RWPE1 (cell line): ENCODE measurements at regions not wholly inside any gene's neighbourhood (a gene's known extent, or its start where the extent isn't known, plus 50 kb on each side); places are given as distances from the start of the nearest gene placed in this dataset.

Experiments
- CTCF ChIA-PET: fragments of 350-600 bp; sonication (Branson Sonifier 250); formaldehyde crosslinking; extraction: SDS; loops from one replicate; lab custom pipeline; 2021; lab: Yijun Ruan, JAX
- POLR2A ChIA-PET: fragments of 400-600 bp; formaldehyde crosslinking; extraction: SDS; loops from one replicate; lab custom pipeline; 2020; ENCODE audit warnings: antibody characterized with exemption; ENCODE audit not compliant: low non-redundant PET; lab: Yijun Ruan, JAX
- DNase-seq: peaks from one replicate; pipeline ENCODE4 v3.0.0; 2012; ENCODE audit warnings: low spot score
- H3K27ac ChIP-seq: fragments of 450-650 bp; 2 replicates; pipeline ENCODE4 v1.5.1; 2017
- CTCF ChIP-seq: fragments of 450-650 bp; conservative IDR thresholded peaks from 2 replicates; pipeline ENCODE4 v1.5.1; 2017; ENCODE audit warnings: low read depth, mild to moderate bottlenecking

- CTCF ChIA-PET: no interaction called here
- TF ChIP-seq CTCF: no peak
- POLR2A ChIA-PET: no interaction called here
- H3K27ac ChIP-seq: no peak overlapping the region
- DNase-seq: no peak
These were observed 209.0 kb downstream of the ACTR3B start for GRCh38 chr7:152968514-152968913.

- CTCF ChIA-PET: no interaction called here
- POLR2A ChIA-PET: no interaction called here
- TF ChIP-seq CTCF: no peak
- DNase-seq: no peak
- no peak overlapping the region for H3K27ac ChIP-seq
These were observed 209.8 kb downstream of the ACTR3B start for GRCh38 chr7:152969335-152969734.

GRCh38 chr7:152969839-152970238, 210.3 kb downstream of the ACTR3B start:
- TF ChIP-seq CTCF: no peak
- POLR2A ChIA-PET: no interaction called here
- DNase-seq: no peak
- no peak overlapping the region for H3K27ac ChIP-seq
- CTCF ChIA-PET: interaction anchor here (1.1 kb wide), 1 partner anchor 16 kb away, joined by 3 read pairs; no protein-coding TSS in a partner anchor

GRCh38 chr7:152970481-152970880, 210.9 kb downstream of the ACTR3B start:
- TF ChIP-seq CTCF: no peak
- ChIA-PET POLR2A (no interaction called here), CTCF (interaction anchor here (1.1 kb wide), 1 partner anchor 16 kb away, joined by 3 read pairs; no protein-coding TSS in a partner anchor)
- no peak for DNase-seq
- H3K27ac ChIP-seq: no peak overlapping the region

- POLR2A ChIA-PET: no interaction called here
- CTCF ChIA-PET: no interaction called here
- DNase-seq: no peak
These were observed 215.0 kb downstream of the ACTR3B start for GRCh38 chr7:152974577-152974976.

GRCh38 chr7:152975076-152975475, 215.5 kb downstream of the ACTR3B start:
- no peak for TF ChIP-seq CTCF
- ChIA-PET POLR2A (no interaction called here), CTCF (no interaction called here)
- DNase-seq: no peak
- no peak overlapping the region for H3K27ac ChIP-seq

More at GRCh38 chr7:152974577-152974976, 215.0 kb downstream of the ACTR3B start:
- no peak overlapping the region for H3K27ac ChIP-seq
- TF ChIP-seq CTCF: no peak
